Mucosa of descending colon (tissue), 3 donors: ENCODE measurements at regions not wholly inside any gene's neighbourhood (a gene's known extent, or its start where the extent isn't known, plus 50 kb on each side); places are given as distances from the start of the nearest gene placed in this dataset.

Experiments
- ATAC-seq: fragments of 200-7000 bp; cut with Tn5 transposase; one replicate; pipeline ENCODE4 v1.9.1; 2020; ENCODE audit warnings: mild to moderate bottlenecking, moderate library complexity
- DNase-seq, 3 donors: peaks; one replicate each; pipeline ENCODE4 v3.0.0-alpha.2; 2020
- H3K36me3 ChIP-seq: fragments of 200-600 bp; one replicate; pipeline ENCODE4 v1.8.0; 2021; ENCODE audit warnings: low read depth, mild to moderate bottlenecking
- H3K4me1 ChIP-seq: fragments of 200-600 bp; one replicate; pipeline ENCODE4 v1.8.0; 2021; ENCODE audit warnings: low read depth, mild to moderate bottlenecking
- H3K4me3 ChIP-seq: fragments of 200-600 bp; one replicate; pipeline ENCODE4 v1.8.0; 2021; ENCODE audit warnings: mild to moderate bottlenecking
- H3K9me3 ChIP-seq: fragments of 200-600 bp; one replicate; pipeline ENCODE4 v1.8.0; 2021; ENCODE audit warnings: mild to moderate bottlenecking
- intact Hi-C, 2 donors: fragments of 100-400 bp; cut with DNase I in 1 of 2; cut with micrococcal nuclease in 1 of 2; formaldehyde crosslinking; loops; one replicate each; pipeline versions ENCODE4 v1.11.0 to v1.11.1; 2022; cut with DNase I, micrococcal nuclease
- TF ChIP-seq, protein P1 (sequence below): fragments of 200-600 bp; IDR thresholded peaks from one replicate; pipeline ENCODE4 v1.8.0; 2022; ENCODE audit warnings: antibody characterized with exemption, mild to moderate bottlenecking
- donor health status: DM: no; HTN: no; CAD: no; lungs with moderate emphysema.
- donor health status: DM: no; HTN: no; CAD: no.
- donor health status: DM: no; HTN: yes; CAD: no.

DNA sequence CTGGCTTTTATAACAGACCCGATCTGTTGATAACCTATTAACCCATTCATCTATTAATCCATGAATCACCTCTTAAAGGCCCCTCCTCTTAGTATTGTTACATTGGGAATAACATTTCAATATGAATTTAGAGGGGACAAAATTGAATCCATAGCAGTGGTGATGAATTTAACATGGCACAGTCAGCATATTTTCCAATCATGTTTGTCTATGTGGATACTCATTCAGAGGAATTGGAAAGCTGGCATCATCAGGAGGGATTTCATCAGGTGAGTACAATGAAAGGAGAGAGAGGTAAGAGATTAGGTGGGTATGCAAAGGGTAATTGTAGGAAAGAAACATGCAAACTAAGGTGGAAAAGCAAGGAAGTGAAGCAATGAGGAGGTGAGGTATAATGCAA lies 59.6 kb upstream of the FOXN2 start:
- H3K4me1 ChIP-seq, result no peaks in the 10 kb centered on the region
- H3K9me3 ChIP-seq, result no peaks in the 10 kb centered on the region
- intact Hi-C loops, result no loop called here
- no peaks in the 10 kb centered on the region for H3K36me3 ChIP-seq
- no peak overlapping the region for H3K4me3 ChIP-seq
- DNase-seq, result no peak
- ATAC-seq, result no peak
- TF ChIP-seq, protein P1, sequence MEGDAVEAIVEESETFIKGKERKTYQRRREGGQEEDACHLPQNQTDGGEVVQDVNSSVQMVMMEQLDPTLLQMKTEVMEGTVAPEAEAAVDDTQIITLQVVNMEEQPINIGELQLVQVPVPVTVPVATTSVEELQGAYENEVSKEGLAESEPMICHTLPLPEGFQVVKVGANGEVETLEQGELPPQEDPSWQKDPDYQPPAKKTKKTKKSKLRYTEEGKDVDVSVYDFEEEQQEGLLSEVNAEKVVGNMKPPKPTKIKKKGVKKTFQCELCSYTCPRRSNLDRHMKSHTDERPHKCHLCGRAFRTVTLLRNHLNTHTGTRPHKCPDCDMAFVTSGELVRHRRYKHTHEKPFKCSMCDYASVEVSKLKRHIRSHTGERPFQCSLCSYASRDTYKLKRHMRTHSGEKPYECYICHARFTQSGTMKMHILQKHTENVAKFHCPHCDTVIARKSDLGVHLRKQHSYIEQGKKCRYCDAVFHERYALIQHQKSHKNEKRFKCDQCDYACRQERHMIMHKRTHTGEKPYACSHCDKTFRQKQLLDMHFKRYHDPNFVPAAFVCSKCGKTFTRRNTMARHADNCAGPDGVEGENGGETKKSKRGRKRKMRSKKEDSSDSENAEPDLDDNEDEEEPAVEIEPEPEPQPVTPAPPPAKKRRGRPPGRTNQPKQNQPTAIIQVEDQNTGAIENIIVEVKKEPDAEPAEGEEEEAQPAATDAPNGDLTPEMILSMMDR, result no peak

DNA sequence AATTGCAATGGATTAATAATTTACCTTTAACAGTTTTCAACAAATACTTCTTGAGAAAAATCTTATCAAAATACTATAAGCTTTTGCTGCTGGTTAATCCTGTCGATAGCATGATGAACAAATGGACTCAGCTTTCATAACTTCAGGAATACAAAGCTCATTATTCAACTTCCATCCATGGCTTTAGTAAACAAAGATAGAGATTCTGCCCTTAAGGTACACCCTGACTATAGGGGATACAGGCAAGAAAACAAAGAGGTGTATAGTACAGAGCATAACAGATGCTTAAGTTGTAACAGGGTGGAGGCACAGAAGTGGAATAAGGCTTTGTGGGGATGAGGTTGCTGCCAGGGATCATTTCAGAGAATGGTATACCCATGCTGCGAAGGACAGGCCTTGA lies 57.0 kb upstream of the FOXN2 start:
- Histone ChIP-seq H3K4me3 (no peak overlapping the region), H3K4me1 (no peaks in the 10 kb centered on the region), H3K36me3 (no peaks in the 10 kb centered on the region), H3K9me3 (no peaks in the 10 kb centered on the region)
- TF ChIP-seq, protein P1, result no peak
- no peak for DNase-seq
- intact Hi-C loops, result no loop called here
- ATAC-seq, result no peak

DNA sequence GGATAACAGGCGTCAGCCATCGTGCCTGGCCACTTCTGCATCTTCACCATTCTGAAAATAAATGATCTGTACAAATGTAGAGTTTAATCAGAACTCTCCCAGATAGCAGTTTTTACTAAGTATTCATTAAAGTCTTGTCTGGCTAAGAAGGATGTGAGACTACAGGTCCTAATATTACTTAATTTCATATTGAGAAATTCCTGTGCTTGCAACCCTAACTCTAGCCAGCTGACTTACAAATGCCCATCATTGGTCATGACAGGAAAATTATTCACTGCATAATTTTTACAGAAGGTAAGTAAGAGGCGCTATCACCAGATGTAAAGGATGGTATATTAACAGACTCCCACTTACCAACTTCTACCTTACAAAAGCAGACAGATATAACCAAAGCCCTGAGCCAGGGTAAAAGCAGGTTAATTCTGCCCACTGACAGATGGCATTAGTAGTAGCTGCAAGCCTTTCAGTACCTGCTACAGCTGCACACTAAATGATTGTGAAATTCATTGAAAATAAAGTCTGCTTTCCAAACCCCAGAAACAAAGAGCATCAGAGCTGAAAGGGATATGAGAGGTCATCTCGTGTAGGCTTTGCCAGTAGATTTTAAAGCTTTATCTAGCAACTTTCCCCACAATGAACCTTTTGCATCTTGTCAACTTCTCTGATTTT lies 55.9 kb upstream of the FOXN2 start:
- H3K9me3 ChIP-seq, result no peaks in the 10 kb centered on the region
- no peaks in the 10 kb centered on the region for H3K4me1 ChIP-seq
- intact Hi-C loops, result no loop called here
- ATAC-seq (no peak), DNase-seq (no peak)
- H3K36me3 ChIP-seq, result no peaks in the 10 kb centered on the region
- no peak overlapping the region for H3K4me3 ChIP-seq
- TF ChIP-seq, protein P1, result no peak

DNA sequence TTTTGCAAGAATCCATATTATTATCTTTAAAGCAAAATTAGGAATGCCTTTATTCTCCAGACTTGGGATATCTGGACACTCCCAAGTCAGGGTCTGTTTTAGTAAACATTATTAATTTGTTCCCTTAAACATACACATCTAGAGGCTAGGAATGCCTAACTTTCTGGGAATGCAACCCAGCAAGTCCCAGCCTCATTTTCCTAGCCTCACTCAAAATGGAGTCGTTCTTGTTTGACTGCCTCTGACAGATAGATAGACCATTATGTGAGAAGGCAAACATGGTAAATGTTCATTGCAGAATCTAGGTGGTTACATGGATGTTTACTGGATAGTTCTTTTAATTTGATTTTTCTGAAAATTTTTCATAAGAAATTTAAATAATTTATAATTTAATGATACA lies 54.7 kb upstream of the FOXN2 start:
- H3K4me1 ChIP-seq, result no peaks in the 10 kb centered on the region
- ATAC-seq (no peak), DNase-seq (no peak)
- no peaks in the 10 kb centered on the region for H3K9me3 ChIP-seq
- intact Hi-C loops, result no loop called here
- TF ChIP-seq, protein P1, result no peak
- H3K36me3 ChIP-seq, result no peaks in the 10 kb centered on the region
- no peak overlapping the region for H3K4me3 ChIP-seq

DNA sequence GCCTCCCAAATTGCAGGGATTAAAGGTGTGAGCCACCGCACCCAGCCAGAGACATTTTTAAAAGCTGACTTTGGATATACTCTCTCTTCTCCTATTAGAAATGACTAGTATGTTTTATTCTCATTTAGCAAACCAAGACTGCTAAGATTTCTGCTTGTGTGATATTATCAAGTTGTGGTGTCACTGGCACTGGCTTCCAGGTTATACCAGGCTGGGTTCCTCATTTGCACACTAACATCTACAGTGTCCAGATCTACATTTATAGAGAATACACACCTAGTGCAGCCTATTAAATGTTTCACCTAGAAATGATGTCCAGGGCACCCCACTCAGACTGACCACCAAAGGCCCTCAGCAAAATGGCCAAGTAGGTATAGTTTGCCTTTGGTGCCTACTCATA lies 49.9 kb upstream of the FOXN2 start:
- DNase-seq (no peak), ATAC-seq (no peak)
- Histone ChIP-seq H3K4me1 (peaks cover 3% of the 10 kb centered on the region), H3K9me3 (no peaks in the 10 kb centered on the region), H3K4me3 (no peak overlapping the region), H3K36me3 (no peaks in the 10 kb centered on the region)
- TF ChIP-seq, protein P1, result no peak
- intact Hi-C loops, result no loop called here
